ENCODE measurements at regions not wholly inside any gene's neighbourhood (a gene's known extent, or its start where the extent isn't known, plus 50 kb on each side); places are given as distances from the start of the nearest gene placed in this dataset.
"Not testable (repeated sequence)": the region's sequence is repeated elsewhere in the genome, so short reads cannot be mapped to it uniquely, and the experiment has no call there.

GRCh38 chr14:105706701-105707019, 180.3 kb downstream of the TMEM121 start:
- not testable (repeated sequence) for TF ChIP-seq EZH2 (IDR thresholded peaks at IDR 0.05; ENCODE audit: insufficient read depth, low read length); CTCF (IDR thresholded peaks at IDR 0.05; ENCODE audit: insufficient read depth, low read depth, low read length)
